HCT116 (cell line): ENCODE measurements at regions not wholly inside any gene's neighbourhood (a gene's known extent, or its start where the extent isn't known, plus 50 kb on each side); places are given as distances from the start of the nearest gene placed in this dataset.

Source experiments
- ATAC-seq: fragments of 200-7000 bp; cut with Tn5 transposase; 2 replicates; pipeline ENCODE4 v1.9.1; 2020; ENCODE audit warnings: mild to moderate bottlenecking, moderate library complexity
- BruUV-seq: library from RNA; stranded (reverse); fragments of 400-500 nt; replicated peaks from 2 replicates; lab custom pipeline; 2021; lab: Mats Ljungman, UMichigan
- CTCF ChIA-PET: fragments of 300-600 bp; sonication (Branson Sonifier 250); formaldehyde crosslinking; loops from one replicate; lab custom pipeline; 2021; ENCODE audit warnings: antibody characterized with exemption; lab: Charles Lee
- POLR2A ChIA-PET: fragments of 300-600, 350-600 bp; sonication (Branson Sonifier 250); formaldehyde crosslinking; loops from one replicate; lab custom pipeline; 2021; ENCODE audit warnings: antibody characterized with exemption; lab: Charles Lee
- RAD21 ChIA-PET, 2 experiments: fragments of 300-600 bp; sonication (Branson Sonifier 250); formaldehyde crosslinking; loops; one replicate each; lab custom pipeline; 2023; ENCODE audit warnings: low total read pairs in 2 of 2; ENCODE audit not compliant: uncharacterized antibody in 2 of 2, unreplicated experiment in 2 of 2, low non-redundant PET in 1 of 2; lab: Charles Lee
- DNase-seq: peaks from one replicate; pipeline ENCODE4 v3.0.0-alpha.2; 2010; ENCODE audit warnings: low read depth, low spot score
- H2AFZ ChIP-seq: fragments of 200-600 bp; shearing (Covaris generic), sonication (generic); 2 replicates; pipeline ENCODE4 v1.6.1; 2017; ENCODE audit warnings: low read depth, mixed run types, mixed read lengths, antibody characterized with exemption, low read length; ENCODE audit not compliant: poor library complexity, severe bottlenecking
- H3K27ac ChIP-seq: 2 replicates; pipeline ENCODE4 v1.5.1; 2012; ENCODE audit warnings: low read depth, low read length
- H3K27me3 ChIP-seq: fragments of 200-600 bp; sonication (generic); 2 replicates; pipeline ENCODE4 v1.6.1; 2016; ENCODE audit warnings: mixed run types, low read length, mixed read lengths; ENCODE audit not compliant: insufficient read depth
- H3K36me3 ChIP-seq, 2 experiments: fragments of 200-500 bp in 1 of 2; fragments of 200-600 bp in 1 of 2; sonication (Bioruptor generic) in 1 of 2; sonication (generic) in 1 of 2; 2 replicates each; pipeline versions ENCODE4 v1.5.1 to v1.6.1; 2014 to 2016; ENCODE audit warnings: low read length in 2 of 2, inconsistent platforms in 1 of 2, mixed read lengths in 1 of 2, mixed run types in 1 of 2; ENCODE audit not compliant: insufficient read depth in 2 of 2, control insufficient read depth in 1 of 2
- H3K4me1 ChIP-seq, 2 experiments: fragments of 200-600 bp in 1 of 2; sonication (generic) in 1 of 2; 2 replicates each; pipeline versions ENCODE4 v1.5.1 to v1.6.1; 2012 to 2017; ENCODE audit warnings: low read length in 2 of 2, inconsistent platforms in 1 of 2, mild to moderate bottlenecking in 1 of 2, mixed read lengths in 1 of 2, mixed run types in 1 of 2, moderate library complexity in 1 of 2; ENCODE audit not compliant: insufficient read depth in 2 of 2, control insufficient read depth in 1 of 2
- H3K4me2 ChIP-seq: fragments of 200-600 bp; sonication (generic); 2 replicates; pipeline ENCODE4 v1.6.1; 2017; ENCODE audit warnings: mixed run types, low read length, mixed read lengths
- H3K4me3 ChIP-seq, 2 experiments: fragments of 200-600 bp in 1 of 2; sonication (generic) in 1 of 2; replicated peaks in 1 of 2; 2 replicates each; pipeline ENCODE4 v1.5.1; 2011 to 2016; ENCODE audit warnings: low read length in 2 of 2, control low read depth in 1 of 2, low read depth in 1 of 2, mild to moderate bottlenecking in 1 of 2, mixed read lengths in 1 of 2, mixed run types in 1 of 2
- H3K79me2 ChIP-seq: fragments of 200-600 bp; sonication (generic); 2 replicates; pipeline ENCODE4 v1.6.1; 2017; ENCODE audit warnings: mild to moderate bottlenecking, mixed run types, low read length, moderate library complexity, mixed read lengths; ENCODE audit not compliant: insufficient read depth
- H3K9ac ChIP-seq: fragments of 200-600 bp; sonication (generic); 2 replicates; pipeline ENCODE4 v1.6.1; 2016; ENCODE audit warnings: low read length, mixed read lengths
- H3K9me2 ChIP-seq: fragments of 200-600 bp; sonication (generic), shearing (Covaris generic); 2 replicates; pipeline ENCODE4 v1.6.1; 2017; ENCODE audit warnings: mixed run types, mild to moderate bottlenecking, moderate library complexity; ENCODE audit not compliant: insufficient read depth
- H3K9me3 ChIP-seq, 2 experiments: fragments of 200-500 bp in 1 of 2; fragments of 200-600 bp in 1 of 2; sonication (Bioruptor generic) in 1 of 2; sonication (generic) in 1 of 2; 2 replicates each; pipeline ENCODE4 v1.6.1; 2014 to 2017; ENCODE audit warnings: low read length in 2 of 2, mixed read lengths in 2 of 2, inconsistent platforms in 1 of 2, low read depth in 1 of 2, mild to moderate bottlenecking in 1 of 2, mixed run types in 1 of 2, moderate library complexity in 1 of 2; ENCODE audit not compliant: control insufficient read depth in 1 of 2, insufficient read depth in 1 of 2
- H4K20me1 ChIP-seq: fragments of 200-600 bp; sonication (generic), shearing (Covaris generic); 2 replicates; pipeline ENCODE4 v1.6.1; 2017; ENCODE audit warnings: mixed run types, mild to moderate bottlenecking, moderate library complexity; ENCODE audit not compliant: insufficient read depth
- CEBPB ChIP-seq: IDR thresholded peaks from 2 replicates; pipeline ENCODE4 v1.6.1; 2012; ENCODE audit warnings: low read depth
- CTCF ChIP-seq, 3 experiments: fragments of 200-600 bp in 1 of 3; sonication (generic) in 1 of 3; IDR thresholded peaks in 2 of 3; conservative IDR thresholded peaks in 1 of 3; 2 replicates each; pipeline ENCODE4 v1.5.1; 2012 to 2017; ENCODE audit warnings: low read depth in 2 of 3, low read length in 2 of 3, antibody characterized with exemption in 1 of 3, borderline replicate concordance in 1 of 3, control low read depth in 1 of 3, mild to moderate bottlenecking in 1 of 3, mixed read lengths in 1 of 3, mixed run types in 1 of 3, moderate library complexity in 1 of 3; ENCODE audit not compliant: insufficient read depth in 1 of 3
- EGR1 ChIP-seq: IDR thresholded peaks from 2 replicates; pipeline ENCODE4 v1.6.1; 2012; ENCODE audit warnings: low read depth
- ELF1 ChIP-seq: IDR thresholded peaks from 2 replicates; pipeline ENCODE4 v1.6.1; 2012; ENCODE audit warnings: low read depth, borderline replicate concordance
- EZH2 ChIP-seq: fragments of 200-600 bp; sonication (generic); IDR thresholded peaks from 2 replicates; pipeline ENCODE4 v1.6.1; 2017; ENCODE audit warnings: antibody characterized with exemption, mixed run types
- EZH2phosphoT487 ChIP-seq: fragments of 200-600 bp; IDR thresholded peaks from 2 replicates; pipeline ENCODE4 v1.6.1; 2018; ENCODE audit warnings: antibody characterized with exemption, borderline replicate concordance
- FOSL1 ChIP-seq: IDR thresholded peaks from 2 replicates; pipeline ENCODE4 v1.6.1; 2012; ENCODE audit warnings: low read depth
- JUND ChIP-seq: IDR thresholded peaks from 2 replicates; pipeline ENCODE4 v1.6.1; 2012
- POLR2A ChIP-seq: IDR thresholded peaks from 2 replicates; pipeline ENCODE4 v1.7.0; 2011; ENCODE audit warnings: borderline replicate concordance; ENCODE audit not compliant: insufficient read depth, insufficient read length; ENCODE audit errors: extremely low read depth
- RAD21 ChIP-seq: IDR thresholded peaks from 2 replicates; pipeline ENCODE4 v1.6.1; 2012; ENCODE audit warnings: low read depth, mild to moderate bottlenecking
- SIN3A ChIP-seq: IDR thresholded peaks from 2 replicates; pipeline ENCODE4 v1.6.1; 2012; ENCODE audit warnings: low read depth
- SP1 ChIP-seq: IDR thresholded peaks from 2 replicates; pipeline ENCODE4 v1.6.1; 2012; ENCODE audit warnings: low read depth
- TCF7L2 ChIP-seq: IDR thresholded peaks from 2 replicates; pipeline ENCODE4 v1.7.0; 2011; ENCODE audit warnings: borderline replicate concordance, inconsistent platforms; ENCODE audit not compliant: insufficient read depth, insufficient read length; ENCODE audit errors: extremely low read depth
- YY1 ChIP-seq: IDR thresholded peaks from 2 replicates; pipeline ENCODE4 v1.6.1; 2011; ENCODE audit warnings: low read length, low read depth, moderate library complexity, mild to moderate bottlenecking; ENCODE audit not compliant: insufficient replicate concordance; ENCODE audit errors: extremely low read depth
- ZBTB33 ChIP-seq: IDR thresholded peaks from 2 replicates; pipeline ENCODE4 v1.6.1; 2011; ENCODE audit warnings: mild to moderate bottlenecking, low read length, moderate library complexity; ENCODE audit not compliant: insufficient replicate concordance; ENCODE audit errors: extremely low read depth
- ZNF274 ChIP-seq: fragments of 200-500 bp; sonication (Bioruptor generic); IDR thresholded peaks from 2 replicates; pipeline ENCODE4 v1.6.1; 2014; ENCODE audit warnings: mild to moderate bottlenecking, low read depth, low read length, inconsistent platforms
- intact Hi-C: fragments of 100-400 bp; cut with micrococcal nuclease; formaldehyde crosslinking; loops from 2 replicates; pipeline ENCODE4 v1.10.0; 2022
- TF ChIP-seq, protein P1 (sequence below): IDR thresholded peaks from 2 replicates; pipeline ENCODE4 v1.6.1; 2012
- TF ChIP-seq, protein P2 (sequence below): IDR thresholded peaks from 2 replicates; pipeline ENCODE4 v1.6.1; 2012
- TF ChIP-seq, protein P3 (sequence below): IDR thresholded peaks from 2 replicates; pipeline ENCODE4 v1.6.1; 2012; ENCODE audit warnings: low read depth

GRCh38 chr5:29867155-29867554 is 1326.3 kb upstream of the CDH6 start:
- Histone ChIP-seq H3K27ac (no peak overlapping the region), H3K4me3 (no peak overlapping the region), H3K4me2 (no peak overlapping the region), H4K20me1 (no peaks in the 10 kb centered on the region), H3K79me2 (no peaks in the 10 kb centered on the region)
- no peak for DNase-seq
- ChIA-PET POLR2A (no interaction called here), CTCF (no interaction called here)
- no peak for ATAC-seq
- TF ChIP-seq EZH2 (no peak), RAD21 (no peak), YY1 (no peak), ZBTB33 (no peak), SIN3A (no peak), SP1 (no peak), CEBPB (no peak), EZH2phosphoT487 (no peak), EGR1 (no peak), TCF7L2 (no peak), ELF1 (no peak), JUND (no peak), CTCF (IDR thresholded peaks at IDR 0.05 in 2 of 3, conservative IDR thresholded peaks at IDR 0.05 in 1 of 3; ENCODE audit: borderline replicate concordance in 1 of 3, insufficient read depth in 1 of 3, low read depth in 2 of 3, low read length in 2 of 3) (no peak), POLR2A (no peak), ZNF274 (no peak), FOSL1 (no peak)
- TF ChIP-seq, protein P1, sequence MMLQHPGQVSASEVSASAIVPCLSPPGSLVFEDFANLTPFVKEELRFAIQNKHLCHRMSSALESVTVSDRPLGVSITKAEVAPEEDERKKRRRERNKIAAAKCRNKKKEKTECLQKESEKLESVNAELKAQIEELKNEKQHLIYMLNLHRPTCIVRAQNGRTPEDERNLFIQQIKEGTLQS, result no peak
- TF ChIP-seq, protein P2, sequence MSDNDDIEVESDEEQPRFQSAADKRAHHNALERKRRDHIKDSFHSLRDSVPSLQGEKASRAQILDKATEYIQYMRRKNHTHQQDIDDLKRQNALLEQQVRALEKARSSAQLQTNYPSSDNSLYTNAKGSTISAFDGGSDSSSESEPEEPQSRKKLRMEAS, result no peak
- TF ChIP-seq, protein P3, sequence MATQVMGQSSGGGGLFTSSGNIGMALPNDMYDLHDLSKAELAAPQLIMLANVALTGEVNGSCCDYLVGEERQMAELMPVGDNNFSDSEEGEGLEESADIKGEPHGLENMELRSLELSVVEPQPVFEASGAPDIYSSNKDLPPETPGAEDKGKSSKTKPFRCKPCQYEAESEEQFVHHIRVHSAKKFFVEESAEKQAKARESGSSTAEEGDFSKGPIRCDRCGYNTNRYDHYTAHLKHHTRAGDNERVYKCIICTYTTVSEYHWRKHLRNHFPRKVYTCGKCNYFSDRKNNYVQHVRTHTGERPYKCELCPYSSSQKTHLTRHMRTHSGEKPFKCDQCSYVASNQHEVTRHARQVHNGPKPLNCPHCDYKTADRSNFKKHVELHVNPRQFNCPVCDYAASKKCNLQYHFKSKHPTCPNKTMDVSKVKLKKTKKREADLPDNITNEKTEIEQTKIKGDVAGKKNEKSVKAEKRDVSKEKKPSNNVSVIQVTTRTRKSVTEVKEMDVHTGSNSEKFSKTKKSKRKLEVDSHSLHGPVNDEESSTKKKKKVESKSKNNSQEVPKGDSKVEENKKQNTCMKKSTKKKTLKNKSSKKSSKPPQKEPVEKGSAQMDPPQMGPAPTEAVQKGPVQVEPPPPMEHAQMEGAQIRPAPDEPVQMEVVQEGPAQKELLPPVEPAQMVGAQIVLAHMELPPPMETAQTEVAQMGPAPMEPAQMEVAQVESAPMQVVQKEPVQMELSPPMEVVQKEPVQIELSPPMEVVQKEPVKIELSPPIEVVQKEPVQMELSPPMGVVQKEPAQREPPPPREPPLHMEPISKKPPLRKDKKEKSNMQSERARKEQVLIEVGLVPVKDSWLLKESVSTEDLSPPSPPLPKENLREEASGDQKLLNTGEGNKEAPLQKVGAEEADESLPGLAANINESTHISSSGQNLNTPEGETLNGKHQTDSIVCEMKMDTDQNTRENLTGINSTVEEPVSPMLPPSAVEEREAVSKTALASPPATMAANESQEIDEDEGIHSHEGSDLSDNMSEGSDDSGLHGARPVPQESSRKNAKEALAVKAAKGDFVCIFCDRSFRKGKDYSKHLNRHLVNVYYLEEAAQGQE, result no peak
- TF ChIP-seq, all 23 proteins: peak for 0
- intact Hi-C loops, result no loop called here
- Histone ChIP-seq H3K9ac (no peak overlapping the region), H3K9me3 (peaks cover 7 to 10% of the 10 kb centered on the region in 2 experiments; a peak in 2 of 4 replicates), H3K36me3 (no peaks in the 10 kb centered on the region), H3K9me2 (no peaks in the 10 kb centered on the region), H3K27me3 (no peaks in the 10 kb centered on the region), H3K4me1 (no peaks in the 10 kb centered on the region), H2AFZ (no peak overlapping the region)
- no TSS peak for BruUV-seq
- RAD21 ChIA-PET, result no interaction called here
